Activated naive CD8-positive, alpha-beta T cell treated with anti-CD3 and anti-CD28 coated beads, Interleukin-2, amount 10 ng/mL, durations not matched to agents 7 days and 5 days (primary cell): ENCODE measurements at regions not wholly inside any gene's neighbourhood (a gene's known extent, or its start where the extent isn't known, plus 50 kb on each side); places are given as distances from the start of the nearest gene placed in this dataset.

Experiments used
- ATAC-seq: fragments of 150-1000 bp; cut with Tn5 transposase; one replicate; pipeline ENCODE4 v1.10.0; 2021; ENCODE audit warnings: low read depth, moderate library complexity
- POLR2A ChIA-PET: fragments of 350-600 bp; sonication (Branson Sonifier 250); formaldehyde crosslinking; loops from one replicate; lab custom pipeline; 2021; ENCODE audit warnings: antibody characterized with exemption; lab: Charles Lee
- DNase-seq: peaks from one replicate; pipeline ENCODE4 v3.0.0; 2021
- H3K27ac Mint-ChIP-seq: one replicate; pipeline ENCODE4 v1.8.0; 2022; ENCODE audit warnings: mild to moderate bottlenecking, mixed read lengths
- H3K27me3 Mint-ChIP-seq: one replicate; pipeline ENCODE4 v1.8.0; 2022; ENCODE audit warnings: mild to moderate bottlenecking, moderate library complexity, mixed read lengths
- H3K36me3 Mint-ChIP-seq: one replicate; pipeline ENCODE4 v1.8.0; 2021; ENCODE audit warnings: mild to moderate bottlenecking, mixed read lengths
- H3K4me1 Mint-ChIP-seq: one replicate; pipeline ENCODE4 v1.8.0; 2021; ENCODE audit warnings: mixed read lengths
- H3K4me3 Mint-ChIP-seq: one replicate; pipeline ENCODE4 v1.8.0; 2022; ENCODE audit warnings: mild to moderate bottlenecking, moderate library complexity, mixed read lengths
- H3K9me3 Mint-ChIP-seq: one replicate; pipeline ENCODE4 v1.8.0; 2021; ENCODE audit warnings: mixed read lengths

GRCh38 chr7:26443751-26444150 lies 152.1 kb downstream of the SNX10 start:
- Mint-ChIP-seq H3K27ac (no peak overlapping the region), H3K36me3 (no peaks in the 10 kb centered on the region), H3K27me3 (peaks cover 15% of the 10 kb centered on the region), H3K4me3 (no peak overlapping the region), H3K4me1 (no peaks in the 10 kb centered on the region), H3K9me3 (no peaks in the 10 kb centered on the region)
- no peak for ATAC-seq
- POLR2A ChIA-PET: no interaction called here
- no peak for DNase-seq

GRCh38 chr7:26444555-26444954 lies 152.9 kb downstream of the SNX10 start:
- no peaks in the 10 kb centered on the region for H3K36me3 Mint-ChIP-seq
- DNase-seq (no peak), ATAC-seq (no peak)
- no peak overlapping the region for H3K4me3 Mint-ChIP-seq
- no peak overlapping the region for H3K27ac Mint-ChIP-seq
- peaks cover 14% of the 10 kb centered on the region for H3K27me3 Mint-ChIP-seq
- H3K9me3 Mint-ChIP-seq: no peaks in the 10 kb centered on the region
- H3K4me1 Mint-ChIP-seq: no peaks in the 10 kb centered on the region
- POLR2A ChIA-PET: no interaction called here

GRCh38 chr7:26447116-26447515 lies 155.5 kb downstream of the SNX10 start:
- no peak overlapping the region for H3K27ac Mint-ChIP-seq
- ATAC-seq (no peak), DNase-seq (no peak)
- POLR2A ChIA-PET: no interaction called here
- no peaks in the 10 kb centered on the region for H3K36me3 Mint-ChIP-seq
- peaks cover 12% of the 10 kb centered on the region for H3K27me3 Mint-ChIP-seq
- H3K4me3 Mint-ChIP-seq: no peak overlapping the region
- no peaks in the 10 kb centered on the region for H3K9me3 Mint-ChIP-seq
- H3K4me1 Mint-ChIP-seq: no peaks in the 10 kb centered on the region

GRCh38 chr7:26449175-26450165 lies 157.8 kb downstream of the SNX10 start:
- POLR2A ChIA-PET: no interaction called here
- Mint-ChIP-seq H3K4me1 (no peaks in the 10 kb centered on the region), H3K27me3 (peaks cover 13% of the 10 kb centered on the region), H3K27ac (no peak overlapping the region), H3K4me3 (no peak overlapping the region), H3K9me3 (no peaks in the 10 kb centered on the region), H3K36me3 (no peaks in the 10 kb centered on the region)
- ATAC-seq (no peak), DNase-seq (no peak)

- H3K4me3 Mint-ChIP-seq: no peak overlapping the region
- no peak overlapping the region for H3K27ac Mint-ChIP-seq
- ATAC-seq (no peak), DNase-seq (no peak)
- peaks cover 6% of the 10 kb centered on the region for H3K27me3 Mint-ChIP-seq
- no peaks in the 10 kb centered on the region for H3K36me3 Mint-ChIP-seq
- POLR2A ChIA-PET: no interaction called here
- H3K4me1 Mint-ChIP-seq: no peaks in the 10 kb centered on the region
- H3K9me3 Mint-ChIP-seq: no peaks in the 10 kb centered on the region
Observed at GRCh38 chr7:26451997-26452396, 160.3 kb downstream of the SNX10 start.

GRCh38 chr7:26454180-26454579 lies 162.5 kb downstream of the SNX10 start:
- H3K9me3 Mint-ChIP-seq: no peaks in the 10 kb centered on the region
- POLR2A ChIA-PET: no interaction called here
- no peak overlapping the region for H3K27ac Mint-ChIP-seq
- no peak for DNase-seq
- peaks cover 3% of the 10 kb centered on the region for H3K27me3 Mint-ChIP-seq
- H3K36me3 Mint-ChIP-seq: no peaks in the 10 kb centered on the region
- no peak for ATAC-seq
- no peaks in the 10 kb centered on the region for H3K4me1 Mint-ChIP-seq
- H3K4me3 Mint-ChIP-seq: no peak overlapping the region

GRCh38 chr7:26457696-26458327 lies 166.2 kb downstream of the SNX10 start:
- DNase-seq (no peak), ATAC-seq (no peak)
- POLR2A ChIA-PET: no interaction called here
- H3K4me1 Mint-ChIP-seq: no peaks in the 10 kb centered on the region
- H3K4me3 Mint-ChIP-seq: no peak overlapping the region
- H3K9me3 Mint-ChIP-seq: no peaks in the 10 kb centered on the region
- H3K27me3 Mint-ChIP-seq: peaks cover 15% of the 10 kb centered on the region
- H3K36me3 Mint-ChIP-seq: no peaks in the 10 kb centered on the region
- no peak overlapping the region for H3K27ac Mint-ChIP-seq

DNA sequence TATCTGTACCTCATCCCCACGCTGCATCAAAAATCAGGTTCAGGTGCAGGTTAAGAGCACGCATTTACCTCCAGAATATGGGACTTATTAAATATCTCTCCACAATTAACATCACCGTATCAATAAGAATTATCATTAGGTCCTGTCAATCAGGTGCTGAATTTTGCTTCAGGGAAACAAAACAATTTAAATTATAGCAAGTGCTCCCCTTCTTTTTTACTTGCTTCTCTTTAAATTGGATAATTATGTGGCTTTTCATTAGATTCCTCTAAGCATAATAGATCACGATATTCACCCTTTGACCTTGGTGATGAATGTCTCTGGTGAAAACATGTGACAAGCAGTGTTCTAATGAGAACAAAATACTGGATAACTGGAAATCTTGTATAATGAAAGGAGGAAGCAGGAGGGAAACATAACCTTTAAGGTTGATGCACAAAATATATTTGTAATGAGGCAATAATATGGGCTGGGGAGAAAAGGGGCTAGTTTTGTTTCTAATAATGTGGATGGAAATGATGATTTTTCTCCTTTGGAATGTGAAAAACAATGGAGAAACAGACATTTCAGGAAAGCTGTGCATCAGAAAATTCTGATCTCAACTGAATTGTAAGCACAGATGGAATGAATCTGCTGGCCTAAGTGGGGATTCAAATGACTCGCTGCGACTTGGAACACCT lies 166.9 kb downstream of the SNX10 start:
- POLR2A ChIA-PET: no interaction called here
- no peak overlapping the region for H3K4me3 Mint-ChIP-seq
- peaks cover 15% of the 10 kb centered on the region for H3K27me3 Mint-ChIP-seq
- no peaks in the 10 kb centered on the region for H3K4me1 Mint-ChIP-seq
- H3K27ac Mint-ChIP-seq: no peak overlapping the region
- H3K36me3 Mint-ChIP-seq: no peaks in the 10 kb centered on the region
- DNase-seq (no peak), ATAC-seq (no peak)
- H3K9me3 Mint-ChIP-seq: no peaks in the 10 kb centered on the region

DNA sequence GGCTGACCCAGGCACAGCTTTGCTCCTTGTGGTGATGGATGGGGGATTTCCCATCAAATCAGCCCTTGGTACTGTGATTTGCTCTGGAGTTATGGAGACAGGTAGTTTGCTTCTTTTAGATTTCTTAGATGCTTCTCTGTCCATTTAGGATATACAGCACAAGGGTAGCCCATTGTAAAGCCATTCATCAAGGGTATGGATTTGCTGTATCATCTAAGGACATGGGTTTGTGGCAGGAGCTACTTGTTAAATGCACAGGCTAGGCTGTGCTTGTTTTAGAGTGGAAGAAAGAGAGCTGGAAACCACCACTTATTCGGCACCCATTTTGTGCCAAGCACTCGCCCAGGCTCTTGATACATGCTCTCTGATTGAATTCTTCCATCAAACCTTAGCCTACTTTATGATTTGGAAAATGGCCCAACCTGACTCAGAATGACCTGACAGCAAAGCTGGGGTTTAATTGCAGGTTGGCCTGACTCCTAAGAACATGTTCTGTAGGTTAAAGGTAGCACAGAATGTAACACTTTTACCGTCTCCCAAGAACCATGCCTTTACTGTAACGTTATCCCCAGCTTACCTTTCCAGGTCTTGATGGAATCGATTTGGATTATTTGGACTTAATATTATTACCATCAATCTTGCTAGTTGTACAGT lies 168.0 kb downstream of the SNX10 start:
- H3K9me3 Mint-ChIP-seq: no peaks in the 10 kb centered on the region
- ATAC-seq: no peak
- H3K4me1 Mint-ChIP-seq: no peaks in the 10 kb centered on the region
- H3K36me3 Mint-ChIP-seq: no peaks in the 10 kb centered on the region
- POLR2A ChIA-PET: no interaction called here
- DNase-seq: no peak
- peaks cover 12% of the 10 kb centered on the region for H3K27me3 Mint-ChIP-seq
- no peak overlapping the region for H3K27ac Mint-ChIP-seq
- no peak overlapping the region for H3K4me3 Mint-ChIP-seq

- no peaks in the 10 kb centered on the region for H3K4me1 Mint-ChIP-seq
- no peak overlapping the region for H3K27ac Mint-ChIP-seq
Observed at GRCh38 chr7:26460351-26461085, 168.9 kb downstream of the SNX10 start.

GRCh38 chr7:26461518-26461917 lies 169.9 kb downstream of the SNX10 start:
- ATAC-seq: no peak
- Mint-ChIP-seq H3K9me3 (no peaks in the 10 kb centered on the region), H3K4me1 (no peaks in the 10 kb centered on the region), H3K27me3 (peaks cover 12% of the 10 kb centered on the region), H3K4me3 (no peak overlapping the region), H3K36me3 (no peaks in the 10 kb centered on the region), H3K27ac (no peak overlapping the region)
- DNase-seq: no peak
- POLR2A ChIA-PET: no interaction called here

More at GRCh38 chr7:26460351-26461085, 168.9 kb downstream of the SNX10 start:
- Mint-ChIP-seq H3K36me3 (no peaks in the 10 kb centered on the region), H3K27me3 (peaks cover 12% of the 10 kb centered on the region), H3K4me3 (no peak overlapping the region), H3K9me3 (no peaks in the 10 kb centered on the region)
- no peak for ATAC-seq
- POLR2A ChIA-PET: no interaction called here
- no peak for DNase-seq

- Mint-ChIP-seq H3K4me1 (no peaks in the 10 kb centered on the region), H3K27me3 (no peaks in the 10 kb centered on the region), H3K27ac (no peak overlapping the region), H3K4me3 (no peak overlapping the region), H3K9me3 (no peaks in the 10 kb centered on the region), H3K36me3 (no peaks in the 10 kb centered on the region)
- POLR2A ChIA-PET: no interaction called here
- no peak for DNase-seq
- ATAC-seq: no peak
Observed at GRCh38 chr7:26466007-26466406, 174.3 kb downstream of the SNX10 start.

- ATAC-seq (no peak), DNase-seq (no peak)
- Mint-ChIP-seq H3K36me3 (no peaks in the 10 kb centered on the region), H3K4me1 (no peaks in the 10 kb centered on the region), H3K27me3 (no peaks in the 10 kb centered on the region), H3K9me3 (no peaks in the 10 kb centered on the region), H3K4me3 (no peak overlapping the region), H3K27ac (no peak overlapping the region)
- POLR2A ChIA-PET: no interaction called here
Observed at GRCh38 chr7:26467104-26467503, 175.4 kb downstream of the SNX10 start.
